Prostate gland (tissue), 2 donors: ENCODE measurements at regions not wholly inside any gene's neighbourhood (a gene's known extent, or its start where the extent isn't known, plus 50 kb on each side); places are given as distances from the start of the nearest gene placed in this dataset.

Source experiments
- DNase-seq: peaks from one replicate; pipeline ENCODE4 v3.0.0-alpha.2; 2019; ENCODE audit warnings: low spot score
- H3K27ac ChIP-seq, 2 donors: fragments of 200-600 bp; sonication (generic); 2 replicates each; pipeline ENCODE4 v1.5.1; 2017 to 2019
- H3K27me3 ChIP-seq: fragments of 200-600 bp; sonication (generic); replicated peaks from 2 replicates; pipeline ENCODE4 v1.5.1; 2019; ENCODE audit not compliant: insufficient read depth
- H3K36me3 ChIP-seq, 2 donors: fragments of 200-600 bp; sonication (generic); 1 replicate in 1 of 2; 2 replicates in 1 of 2; pipeline versions ENCODE4 v1.5.1 to v1.8.1; 2017 to 2019
- H3K4me1 ChIP-seq: fragments of 200-600 bp; sonication (generic); replicated peaks from 2 replicates; pipeline ENCODE4 v1.5.1; 2019
- H3K4me3 ChIP-seq, 2 donors: fragments of 200-600 bp; sonication (generic); 2 replicates each; pipeline ENCODE4 v1.5.1; 2017 to 2019
- H3K9me3 ChIP-seq: fragments of 200-600 bp; sonication (generic); 2 replicates; pipeline ENCODE4 v1.5.1; 2017
- CTCF ChIP-seq, 4 experiments: fragments of 200-600 bp in 2 of 4; fragments of 450-650 bp in 2 of 4; sonication (generic) in 2 of 4; IDR thresholded peaks; 1 replicate in 3 of 4; 2 replicates in 1 of 4; pipeline ENCODE4 v1.5.1; 2016 to 2019; ENCODE audit warnings: antibody characterized with exemption in 4 of 4, mild to moderate bottlenecking in 2 of 4, moderate library complexity in 2 of 4
- POLR2A ChIP-seq: fragments of 450-650 bp; IDR thresholded peaks from one replicate; pipeline ENCODE4 v1.6.1; 2016; ENCODE audit warnings: antibody characterized with exemption, mild to moderate bottlenecking
- POLR2AphosphoS5 ChIP-seq: sonication (generic); formaldehyde crosslinking; IDR thresholded peaks from one replicate; pipeline ENCODE4 v1.6.1; 2017; ENCODE audit warnings: antibody characterized with exemption
- WGBS: methylation state at CpG from one replicate; pipeline ENCODE4 v1.1.5; 2018; 5-methylcytosine and 5-hydroxymethylcytosine counted together
- intact Hi-C: fragments of 100-400 bp; cut with DNase I; formaldehyde crosslinking; loops from one replicate; pipeline ENCODE4 v1.14.2; 2022

- H3K36me3 ChIP-seq: no peaks in the 10 kb centered on the region
- DNase-seq: no peak
- H3K4me3 ChIP-seq: no peak overlapping the region
- no peaks in the 10 kb centered on the region for H3K27me3 ChIP-seq
- TF ChIP-seq POLR2AphosphoS5 (no peak), POLR2A (no peak), CTCF (IDR thresholded peaks at IDR 0.05) (no peak)
- 52% methylated on average over 3 of the region's 3 CpGs for WGBS
- no peaks in the 10 kb centered on the region for H3K9me3 ChIP-seq
- intact Hi-C loops: no loop called here
- H3K27ac ChIP-seq: no peak overlapping the region
- H3K4me1 ChIP-seq: no peaks in the 10 kb centered on the region
Observed at GRCh38 chr13:22017226-22017625, 346.4 kb downstream of the FGF9 start.

GRCh38 chr13:22018076-22018835, 347.4 kb downstream of the FGF9 start:
- no peaks in the 10 kb centered on the region for H3K4me1 ChIP-seq
- H3K36me3 ChIP-seq: no peaks in the 10 kb centered on the region
- H3K9me3 ChIP-seq: no peaks in the 10 kb centered on the region
- TF ChIP-seq CTCF (IDR thresholded peaks at IDR 0.05) (no peak), POLR2AphosphoS5 (no peak), POLR2A (no peak)
- DNase-seq: no peak
- intact Hi-C loops: no loop called here
- H3K4me3 ChIP-seq: no peak overlapping the region
- WGBS: 91% methylated on average over 14 of the region's 14 CpGs
- no peaks in the 10 kb centered on the region for H3K27me3 ChIP-seq
- H3K27ac ChIP-seq: no peak overlapping the region

DNA sequence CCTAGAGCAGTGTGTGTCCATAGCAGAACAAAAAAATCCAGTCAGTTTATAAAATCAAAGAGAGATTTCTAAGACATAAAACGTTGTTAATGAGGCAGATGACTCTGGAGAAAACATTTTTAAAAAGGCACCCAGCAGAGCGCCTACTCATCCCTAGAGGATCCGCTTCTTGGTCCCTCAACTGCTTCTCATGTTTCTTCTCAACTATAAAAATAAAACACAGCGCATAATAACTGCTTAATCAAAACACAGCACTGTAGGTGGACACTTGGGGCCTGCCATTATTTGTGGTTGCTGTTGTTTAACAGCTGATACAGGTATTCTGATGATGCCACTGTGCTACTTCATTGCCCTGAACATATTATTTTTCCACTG, 347.9 kb downstream of the FGF9 start:
- 92% methylated on average over 4 of the region's 4 CpGs for WGBS

DNA sequence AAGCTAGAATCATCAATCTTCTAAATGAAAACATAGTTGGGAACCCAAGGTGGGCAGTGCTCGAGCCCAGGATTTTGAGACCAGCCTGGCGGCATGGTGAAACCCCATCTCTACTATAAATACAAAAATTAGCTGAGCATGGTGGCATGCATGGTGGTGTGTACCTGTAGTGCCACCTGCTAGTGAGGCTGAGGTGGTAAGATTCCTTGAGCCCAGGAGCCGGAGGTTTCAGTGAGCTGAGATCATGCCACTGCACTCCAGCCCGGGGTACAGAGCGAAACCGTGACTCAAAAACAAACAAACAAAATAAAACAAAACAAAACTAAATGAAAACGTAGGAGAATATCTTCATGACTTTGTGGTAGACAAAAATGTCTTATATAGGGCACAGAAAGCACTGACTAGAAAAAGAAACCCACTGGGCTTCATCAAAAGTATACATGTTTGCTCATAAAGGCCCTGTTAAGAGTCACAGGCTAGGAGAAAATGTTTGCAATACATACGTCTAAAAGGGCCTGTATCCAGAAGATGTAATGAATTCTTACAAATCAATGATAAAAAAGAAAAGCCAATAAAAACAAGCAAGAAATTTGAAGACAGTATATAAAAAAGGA, 353.6 kb downstream of the FGF9 start:
- intact Hi-C loops: no loop called here
- no peaks in the 10 kb centered on the region for H3K27me3 ChIP-seq
- DNase-seq: no peak
- TF ChIP-seq CTCF (IDR thresholded peaks at IDR 0.05) (no peak), POLR2A (no peak), POLR2AphosphoS5 (no peak)
- no peaks in the 10 kb centered on the region for H3K9me3 ChIP-seq
- no peak overlapping the region for H3K4me3 ChIP-seq
- no peak overlapping the region for H3K27ac ChIP-seq
- H3K36me3 ChIP-seq: no peaks in the 10 kb centered on the region
- no peaks in the 10 kb centered on the region for H3K4me1 ChIP-seq
- WGBS: 84% methylated on average over 8 of the region's 8 CpGs

More for the DNA sequence above, 347.9 kb downstream of the FGF9 start:
- H3K36me3 ChIP-seq: no peaks in the 10 kb centered on the region
- H3K4me1 ChIP-seq: no peaks in the 10 kb centered on the region
- TF ChIP-seq POLR2A: no peak
- TF ChIP-seq CTCF (IDR thresholded peaks at IDR 0.05): no peak
- no peak for TF ChIP-seq POLR2AphosphoS5
- no peak for DNase-seq
- H3K27ac ChIP-seq: no peak overlapping the region
- H3K4me3 ChIP-seq: no peak overlapping the region
- no peaks in the 10 kb centered on the region for H3K9me3 ChIP-seq
- no peaks in the 10 kb centered on the region for H3K27me3 ChIP-seq
- intact Hi-C loops: no loop called here

- 84% methylated on average over 8 of the region's 8 CpGs for WGBS
- no peak overlapping the region for H3K4me3 ChIP-seq
- H3K27me3 ChIP-seq: no peaks in the 10 kb centered on the region
- no peaks in the 10 kb centered on the region for H3K36me3 ChIP-seq
- no peaks in the 10 kb centered on the region for H3K4me1 ChIP-seq
- intact Hi-C loops: no loop called here
- no peaks in the 10 kb centered on the region for H3K9me3 ChIP-seq
- no peak for DNase-seq
- TF ChIP-seq POLR2A (no peak), POLR2AphosphoS5 (no peak)
- no peak overlapping the region for H3K27ac ChIP-seq
Observed at GRCh38 chr13:22027566-22027965, 356.7 kb downstream of the FGF9 start.
